B cell (primary cell): ENCODE measurements at regions not wholly inside any gene's neighbourhood (a gene's known extent, or its start where the extent isn't known, plus 50 kb on each side); places are given as distances from the start of the nearest gene placed in this dataset.

Experiments used
- EZH2 ChIP-seq: IDR thresholded peaks from 2 replicates; pipeline ENCODE4 v1.6.1; 2012; ENCODE audit warnings: borderline replicate concordance, low read depth, mild to moderate bottlenecking, moderate library complexity, low read length; ENCODE audit not compliant: insufficient read depth, poor library complexity, severe bottlenecking
- TF ChIP-seq, protein P1 (sequence below): fragments of 200-600 bp; IDR thresholded peaks from one replicate; pipeline ENCODE4 v1.8.0; 2022; ENCODE audit warnings: antibody characterized with exemption, mild to moderate bottlenecking

DNA sequence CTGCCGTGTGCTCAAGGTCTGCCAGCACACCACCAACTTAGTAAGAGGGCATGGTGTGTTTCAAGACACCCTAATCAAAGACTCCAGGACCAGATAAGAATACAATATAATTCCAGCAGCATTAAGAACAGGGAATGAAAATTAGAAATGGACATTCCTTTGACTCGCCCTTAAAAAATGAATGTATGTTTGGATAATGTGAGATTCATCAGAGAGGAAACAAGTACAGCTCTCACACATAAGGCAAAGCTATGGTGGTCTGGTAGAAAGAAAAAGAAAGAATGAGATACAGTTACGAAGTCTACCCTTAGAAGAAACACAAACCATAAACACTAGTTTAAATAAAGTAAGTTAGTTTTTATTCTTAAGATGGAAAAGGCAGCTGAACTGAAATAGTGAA lies 174.8 kb upstream of the ANK3 start:
- TF ChIP-seq, protein P1, sequence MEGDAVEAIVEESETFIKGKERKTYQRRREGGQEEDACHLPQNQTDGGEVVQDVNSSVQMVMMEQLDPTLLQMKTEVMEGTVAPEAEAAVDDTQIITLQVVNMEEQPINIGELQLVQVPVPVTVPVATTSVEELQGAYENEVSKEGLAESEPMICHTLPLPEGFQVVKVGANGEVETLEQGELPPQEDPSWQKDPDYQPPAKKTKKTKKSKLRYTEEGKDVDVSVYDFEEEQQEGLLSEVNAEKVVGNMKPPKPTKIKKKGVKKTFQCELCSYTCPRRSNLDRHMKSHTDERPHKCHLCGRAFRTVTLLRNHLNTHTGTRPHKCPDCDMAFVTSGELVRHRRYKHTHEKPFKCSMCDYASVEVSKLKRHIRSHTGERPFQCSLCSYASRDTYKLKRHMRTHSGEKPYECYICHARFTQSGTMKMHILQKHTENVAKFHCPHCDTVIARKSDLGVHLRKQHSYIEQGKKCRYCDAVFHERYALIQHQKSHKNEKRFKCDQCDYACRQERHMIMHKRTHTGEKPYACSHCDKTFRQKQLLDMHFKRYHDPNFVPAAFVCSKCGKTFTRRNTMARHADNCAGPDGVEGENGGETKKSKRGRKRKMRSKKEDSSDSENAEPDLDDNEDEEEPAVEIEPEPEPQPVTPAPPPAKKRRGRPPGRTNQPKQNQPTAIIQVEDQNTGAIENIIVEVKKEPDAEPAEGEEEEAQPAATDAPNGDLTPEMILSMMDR = no peak
- TF ChIP-seq EZH2 = no peak
